ENCODE measurements at regions not wholly inside any gene's neighbourhood (a gene's known extent, or its start where the extent isn't known, plus 50 kb on each side); places are given as distances from the start of the nearest gene placed in this dataset.
"Not testable (repeated sequence)": the region's sequence is repeated elsewhere in the genome, so short reads cannot be mapped to it uniquely, and the experiment has no call there.

DNA sequence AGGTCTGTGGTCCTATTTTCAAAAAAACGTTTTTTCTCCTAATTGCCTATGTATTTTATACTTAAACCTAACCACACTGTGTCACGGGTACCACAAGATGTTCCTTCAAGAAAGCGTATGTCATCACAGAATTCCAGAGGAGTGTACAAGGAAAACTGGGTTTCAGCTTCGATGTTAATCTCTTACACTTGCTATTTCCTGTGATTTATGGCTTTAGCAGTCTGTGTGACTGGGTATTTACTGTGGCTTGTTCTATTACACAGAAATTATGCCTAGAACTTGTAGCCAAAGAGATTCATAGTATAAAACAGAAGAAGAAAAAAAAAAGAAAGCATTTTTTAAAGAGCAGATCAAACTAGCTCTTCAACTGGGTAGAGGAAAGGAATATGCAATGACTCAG, 371.1 kb upstream of the FOLH1 start:
- not testable (repeated sequence) for H3K4me1 ChIP-seq (ENCODE audit: control insufficient read depth in 3 of 3, insufficient read depth in 2 of 3, low read depth in 1 of 3, low read length in 2 of 3); FAIRE-seq
- 51 to 61% (median 54%) methylated on average over 4 of the region's 4 CpGs for whole genome bisulfite sequencing, 3 donors

DNA sequence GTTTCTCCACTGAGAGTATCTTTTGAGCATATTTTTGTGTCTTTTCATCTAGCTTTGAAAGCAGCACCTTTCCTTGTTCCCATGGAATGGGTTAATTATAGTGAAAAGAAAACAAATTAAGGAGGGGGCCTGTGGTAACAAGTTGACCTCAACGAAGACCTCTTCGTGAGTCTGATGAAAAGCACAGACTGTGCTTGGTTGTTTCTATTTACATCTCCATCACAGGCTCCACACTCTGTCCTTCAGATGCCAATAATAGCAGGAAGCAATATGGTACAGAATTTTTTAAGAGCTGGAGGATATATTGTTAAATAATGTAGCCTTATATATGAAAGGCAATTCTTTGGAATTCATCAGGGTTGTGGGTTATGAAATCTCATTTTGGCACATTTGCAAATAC, 366.7 kb upstream of the OR4C13 start:
- H3K4me3 ChIP-seq (ENCODE audit: low read depth in 1 of 3, low read length in 3 of 3); H3K27me3 ChIP-seq (ENCODE audit: control insufficient read depth in 3 of 3, insufficient read depth in 3 of 3, low read length in 3 of 3); H3K27ac ChIP-seq (ENCODE audit: low read depth in 1 of 3, low read length in 2 of 3); H3K4me1 ChIP-seq (ENCODE audit: control insufficient read depth in 3 of 3, insufficient read depth in 2 of 3, low read depth in 1 of 3, low read length in 2 of 3); H3K9me3 ChIP-seq (ENCODE audit: control insufficient read depth in 2 of 2, insufficient read depth in 1 of 2, low read depth in 1 of 2, low read length in 1 of 2); DNase-seq; H3K36me3 ChIP-seq (ENCODE audit: control insufficient read depth in 3 of 3, insufficient read depth in 2 of 3, low read depth in 1 of 3, low read length in 3 of 3): not testable (repeated sequence)
- 54 to 72% (median 66%) methylated on average over 2 of the region's 2 CpGs for WGBS, 3 donors
- FAIRE-seq = peak; percentile 57

More for the DNA sequence above, 371.1 kb upstream of the FOLH1 start:
- H3K4me3 ChIP-seq (ENCODE audit: low read depth in 1 of 3, low read length in 3 of 3); H3K9me3 ChIP-seq (ENCODE audit: control insufficient read depth in 2 of 2, insufficient read depth in 1 of 2, low read depth in 1 of 2, low read length in 1 of 2); H3K36me3 ChIP-seq (ENCODE audit: control insufficient read depth in 3 of 3, insufficient read depth in 2 of 3, low read depth in 1 of 3, low read length in 3 of 3); DNase-seq; H3K27me3 ChIP-seq (ENCODE audit: control insufficient read depth in 3 of 3, insufficient read depth in 3 of 3, low read length in 3 of 3); H3K27ac ChIP-seq (ENCODE audit: low read depth in 1 of 3, low read length in 2 of 3): not testable (repeated sequence)

DNA sequence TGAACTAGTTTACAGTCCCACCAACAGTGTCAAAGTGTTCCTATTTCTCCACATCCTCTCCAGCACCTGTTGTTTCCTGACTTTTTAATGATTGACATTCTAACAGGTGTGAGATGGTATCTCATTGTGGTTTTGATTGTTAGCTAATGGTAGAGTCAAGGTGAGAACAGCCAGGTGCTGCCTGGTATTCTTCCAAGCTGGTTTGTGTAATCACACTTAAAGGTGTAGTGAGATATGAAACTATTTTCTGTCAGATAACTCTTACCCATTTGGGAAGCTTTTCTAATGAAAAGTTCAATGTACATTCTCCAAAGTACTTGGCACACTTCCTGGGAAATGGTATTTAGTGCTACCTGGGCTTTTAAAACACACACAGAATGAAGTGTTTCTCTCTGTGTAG, 343.3 kb upstream of the OR4C13 start:
- not testable (repeated sequence) for H3K4me3 ChIP-seq (ENCODE audit: low read depth in 1 of 3, low read length in 3 of 3); H3K36me3 ChIP-seq (ENCODE audit: control insufficient read depth in 3 of 3, insufficient read depth in 2 of 3, low read depth in 1 of 3, low read length in 3 of 3); FAIRE-seq; H3K4me1 ChIP-seq (ENCODE audit: control insufficient read depth in 3 of 3, insufficient read depth in 2 of 3, low read depth in 1 of 3, low read length in 2 of 3); H3K9me3 ChIP-seq (ENCODE audit: control insufficient read depth in 2 of 2, insufficient read depth in 1 of 2, low read depth in 1 of 2, low read length in 1 of 2); H3K27me3 ChIP-seq (ENCODE audit: control insufficient read depth in 3 of 3, insufficient read depth in 3 of 3, low read length in 3 of 3); DNase-seq; H3K27ac ChIP-seq (ENCODE audit: low read depth in 1 of 3, low read length in 2 of 3)

- not testable (repeated sequence) for H3K9me3 ChIP-seq (ENCODE audit: control insufficient read depth in 2 of 2, insufficient read depth in 1 of 2, low read depth in 1 of 2, low read length in 1 of 2); H3K36me3 ChIP-seq (ENCODE audit: control insufficient read depth in 3 of 3, insufficient read depth in 2 of 3, low read depth in 1 of 3, low read length in 3 of 3); H3K4me3 ChIP-seq (ENCODE audit: low read depth in 1 of 3, low read length in 3 of 3); H3K27me3 ChIP-seq (ENCODE audit: control insufficient read depth in 3 of 3, insufficient read depth in 3 of 3, low read length in 3 of 3); H3K27ac ChIP-seq (ENCODE audit: low read depth in 1 of 3, low read length in 2 of 3); DNase-seq; H3K4me1 ChIP-seq (ENCODE audit: control insufficient read depth in 3 of 3, insufficient read depth in 2 of 3, low read depth in 1 of 3, low read length in 2 of 3); FAIRE-seq
- WGBS, 3 donors = 50 to 69% (median 62%) methylated on average over 1 of the region's 1 CpG
Measured at GRCh38 chr11:49623872-49624271, 328.3 kb upstream of the OR4C13 start.

DNA sequence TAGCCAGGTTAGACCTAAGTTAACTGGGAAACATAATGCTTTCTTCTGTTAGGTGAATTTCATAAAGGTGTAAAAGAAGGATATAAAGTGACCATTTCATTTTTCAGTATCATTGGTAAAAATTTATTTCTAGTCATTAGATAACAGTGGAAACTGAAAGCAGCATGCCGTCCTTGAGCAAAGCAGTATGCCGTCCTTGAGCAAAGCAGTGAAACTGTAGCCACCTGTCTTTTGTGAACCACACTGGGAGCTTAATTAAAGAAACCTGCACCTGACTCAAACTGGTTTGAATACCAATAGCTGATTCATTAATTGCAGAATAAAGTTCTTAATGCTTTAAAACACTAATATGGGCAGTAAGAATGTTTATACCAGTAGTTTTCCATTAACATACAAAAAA, 281.5 kb upstream of the OR4C13 start:
- not testable (repeated sequence) for H3K27ac ChIP-seq (ENCODE audit: low read depth in 1 of 3, low read length in 2 of 3); H3K4me1 ChIP-seq (ENCODE audit: control insufficient read depth in 3 of 3, insufficient read depth in 2 of 3, low read depth in 1 of 3, low read length in 2 of 3); H3K36me3 ChIP-seq (ENCODE audit: control insufficient read depth in 3 of 3, insufficient read depth in 2 of 3, low read depth in 1 of 3, low read length in 3 of 3); H3K4me3 ChIP-seq (ENCODE audit: low read depth in 1 of 3, low read length in 3 of 3); H3K27me3 ChIP-seq (ENCODE audit: control insufficient read depth in 3 of 3, insufficient read depth in 3 of 3, low read length in 3 of 3); FAIRE-seq; H3K9me3 ChIP-seq (ENCODE audit: control insufficient read depth in 2 of 2, insufficient read depth in 1 of 2, low read depth in 1 of 2, low read length in 1 of 2); DNase-seq
- 63 to 73% (median 65%) methylated on average over 2 of the region's 2 CpGs for WGBS, 3 donors

DNA sequence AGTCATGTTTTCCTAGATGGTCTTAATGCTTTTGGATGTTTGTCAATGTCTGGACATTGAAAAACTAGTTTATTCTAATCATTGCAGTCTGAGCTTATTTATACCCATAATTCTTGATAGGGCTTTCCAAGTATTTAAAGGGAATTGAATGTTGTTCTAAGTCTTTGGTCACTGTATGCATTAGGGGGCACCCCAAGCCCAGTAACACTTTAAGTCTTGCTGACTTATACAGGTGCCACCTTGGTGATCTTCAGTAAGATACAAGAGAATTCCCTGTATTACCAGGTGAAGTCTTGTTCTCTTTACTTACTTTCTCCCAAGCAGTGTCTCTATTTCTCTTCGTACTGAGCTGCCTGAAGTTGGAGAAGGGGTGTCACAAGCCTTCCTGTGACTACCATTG, 250.1 kb upstream of the OR4C13 start:
- WGBS, 3 donors = 39 to 58% (median 53%) methylated on average over 1 of the region's 1 CpG
- DNase-seq; H3K36me3 ChIP-seq (ENCODE audit: control insufficient read depth in 3 of 3, insufficient read depth in 2 of 3, low read depth in 1 of 3, low read length in 3 of 3); H3K27me3 ChIP-seq (ENCODE audit: control insufficient read depth in 3 of 3, insufficient read depth in 3 of 3, low read length in 3 of 3); FAIRE-seq; H3K27ac ChIP-seq (ENCODE audit: low read depth in 1 of 3, low read length in 2 of 3); H3K4me3 ChIP-seq (ENCODE audit: low read depth in 1 of 3, low read length in 3 of 3); H3K4me1 ChIP-seq (ENCODE audit: control insufficient read depth in 3 of 3, insufficient read depth in 2 of 3, low read depth in 1 of 3, low read length in 2 of 3): not testable (repeated sequence)
- peaks cover 0 to 14% of the 10 kb centered on the region in 2 donors for H3K9me3 ChIP-seq (ENCODE audit: control insufficient read depth in 2 of 2, insufficient read depth in 1 of 2, low read depth in 1 of 2, low read length in 1 of 2)

GRCh38 chr11:49750447-49750846, 201.7 kb upstream of the OR4C13 start:
- not testable (repeated sequence) for H3K27me3 ChIP-seq (ENCODE audit: control insufficient read depth in 3 of 3, insufficient read depth in 3 of 3, low read length in 3 of 3); H3K9me3 ChIP-seq (ENCODE audit: control insufficient read depth in 2 of 2, insufficient read depth in 1 of 2, low read depth in 1 of 2, low read length in 1 of 2); H3K27ac ChIP-seq (ENCODE audit: low read depth in 1 of 3, low read length in 2 of 3); H3K36me3 ChIP-seq (ENCODE audit: control insufficient read depth in 3 of 3, insufficient read depth in 2 of 3, low read depth in 1 of 3, low read length in 3 of 3); H3K4me3 ChIP-seq (ENCODE audit: low read depth in 1 of 3, low read length in 3 of 3); FAIRE-seq; DNase-seq; H3K4me1 ChIP-seq (ENCODE audit: control insufficient read depth in 3 of 3, insufficient read depth in 2 of 3, low read depth in 1 of 3, low read length in 2 of 3)
- 84 to 86% (median 84%) methylated on average over 2 of the region's 2 CpGs for WGBS, 3 donors

DNA sequence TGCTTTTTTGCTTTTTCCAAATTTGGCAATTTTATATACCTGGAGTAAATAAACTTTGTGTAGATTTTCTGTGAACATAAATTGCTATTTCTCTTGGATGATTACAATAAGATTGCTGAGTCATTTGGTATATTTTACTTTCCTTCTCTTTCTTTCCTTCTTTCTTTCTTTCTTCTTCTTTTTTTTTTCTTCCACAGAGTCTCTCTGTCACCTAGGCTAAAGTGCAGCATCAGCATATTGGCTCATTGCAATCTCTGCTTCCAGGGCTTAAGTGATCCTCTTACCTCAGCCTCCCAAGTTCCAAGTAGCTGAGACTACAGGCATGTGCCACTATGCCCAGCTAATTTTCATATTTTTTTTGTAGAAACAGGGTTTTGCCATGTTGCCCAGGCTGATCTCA, 201.2 kb upstream of the OR4C13 start:
- H3K9me3 ChIP-seq (ENCODE audit: control insufficient read depth in 2 of 2, insufficient read depth in 1 of 2, low read depth in 1 of 2, low read length in 1 of 2); FAIRE-seq: not testable (repeated sequence)

DNA sequence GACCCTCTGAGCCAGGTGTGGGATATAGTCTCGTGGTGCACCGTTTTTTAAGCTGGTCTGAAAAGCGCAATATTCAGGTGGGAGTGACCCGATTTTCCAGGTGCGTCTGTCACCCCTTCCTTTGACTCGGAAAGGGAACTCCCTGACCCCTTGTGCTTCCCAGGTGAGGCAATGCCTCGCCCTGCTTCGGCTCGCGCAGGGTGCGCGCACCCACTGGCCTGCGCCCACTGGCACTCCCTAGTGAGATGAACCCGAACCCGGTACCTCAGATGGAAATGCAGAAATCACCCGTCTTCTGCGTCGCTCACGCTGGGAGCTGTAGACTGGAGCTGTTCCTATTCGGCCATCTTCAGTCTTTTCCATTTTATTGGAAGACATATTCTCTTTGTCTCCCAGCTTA, 171.4 kb upstream of the OR4C13 start:
- H3K9me3 ChIP-seq (ENCODE audit: control insufficient read depth in 2 of 2, insufficient read depth in 1 of 2, low read depth in 1 of 2, low read length in 1 of 2); H3K27ac ChIP-seq (ENCODE audit: low read depth in 1 of 3, low read length in 2 of 3); H3K4me1 ChIP-seq (ENCODE audit: control insufficient read depth in 3 of 3, insufficient read depth in 2 of 3, low read depth in 1 of 3, low read length in 2 of 3); FAIRE-seq; H3K36me3 ChIP-seq (ENCODE audit: control insufficient read depth in 3 of 3, insufficient read depth in 2 of 3, low read depth in 1 of 3, low read length in 3 of 3); DNase-seq; H3K4me3 ChIP-seq (ENCODE audit: low read depth in 1 of 3, low read length in 3 of 3); H3K27me3 ChIP-seq (ENCODE audit: control insufficient read depth in 3 of 3, insufficient read depth in 3 of 3, low read length in 3 of 3): not testable (repeated sequence)
- WGBS, 3 donors = 92 to 95% (median 94%) methylated on average over 16 to 18 of the region's 20 CpGs

More for the DNA sequence above, 201.2 kb upstream of the OR4C13 start:
- not testable (repeated sequence) for H3K36me3 ChIP-seq (ENCODE audit: control insufficient read depth in 3 of 3, insufficient read depth in 2 of 3, low read depth in 1 of 3, low read length in 3 of 3); H3K4me1 ChIP-seq (ENCODE audit: control insufficient read depth in 3 of 3, insufficient read depth in 2 of 3, low read depth in 1 of 3, low read length in 2 of 3); DNase-seq; H3K27ac ChIP-seq (ENCODE audit: low read depth in 1 of 3, low read length in 2 of 3); H3K4me3 ChIP-seq (ENCODE audit: low read depth in 1 of 3, low read length in 3 of 3); H3K27me3 ChIP-seq (ENCODE audit: control insufficient read depth in 3 of 3, insufficient read depth in 3 of 3, low read length in 3 of 3)
